ENCODE measurements at regions not wholly inside any gene's neighbourhood (a gene's known extent, or its start where the extent isn't known, plus 50 kb on each side); places are given as distances from the start of the nearest gene placed in this dataset.

GRCh38 chr18:28723506-28723905 is 546.6 kb upstream of the CDH2 start:
- ChIA-PET CTCF (ENCODE audit: partially characterized antibody) (no interaction called here), POLR2A (ENCODE audit: partially characterized antibody) (no interaction called here)
- Histone ChIP-seq H4K20me1 (replicated peaks in 1 of 2; ENCODE audit: control insufficient read depth in 1 of 2, insufficient read depth in 2 of 2, low read length in 2 of 2) (no peaks in the 10 kb centered on the region), H3K79me2 (ENCODE audit: control insufficient read depth in 1 of 2, insufficient read depth in 2 of 2, low read length in 2 of 2) (no peaks in the 10 kb centered on the region), H2BK15ac (ENCODE audit: low read length) (no peak overlapping the region), H3K4me2 (ENCODE audit: insufficient read depth in 1 of 2, low read depth in 2 of 2, low read length in 2 of 2) (no peak overlapping the region), H2BK120ac (replicated peaks; ENCODE audit: low read depth, low read length) (no peak overlapping the region), H3K14ac (ENCODE audit: insufficient read length) (no peak overlapping the region), H3K9ac (replicated peaks in 1 of 4; ENCODE audit: extremely low read depth in 1 of 4, low read depth in 3 of 4, low read length in 3 of 4) (no peak overlapping the region), H3K4me3 (ENCODE audit: extremely low read depth in 1 of 4, insufficient read depth in 2 of 4, low read depth in 3 of 4, low read length in 4 of 4) (no peak overlapping the region), H2BK20ac (ENCODE audit: low read length) (no peak overlapping the region), H2BK12ac (ENCODE audit: low read depth, low read length) (no peak overlapping the region), H3K18ac (ENCODE audit: extremely low read depth, low read length) (no peak overlapping the region), H2AFZ (ENCODE audit: low read length) (no peak overlapping the region), H3K27ac (ENCODE audit: low read depth, low read length) (no peak overlapping the region), H4K91ac (replicated peaks; ENCODE audit: insufficient read length, low read length) (no peak overlapping the region), H2AK5ac (ENCODE audit: low read depth, low read length) (no peak overlapping the region), H3K4me1 (replicated peaks in 1 of 4; ENCODE audit: control insufficient read depth in 3 of 4, insufficient read depth in 4 of 4, low read length in 3 of 4) (no peaks in the 10 kb centered on the region), H3K23me2 (ENCODE audit: low read depth, low read length) (no peaks in the 10 kb centered on the region), H3K4ac (replicated peaks; ENCODE audit: insufficient read length, low read depth, low read length) (no peak overlapping the region), H4K8ac (ENCODE audit: extremely low read depth, insufficient read depth, low read length) (no peak overlapping the region), H3K79me1 (ENCODE audit: low read depth, low read length) (no peaks in the 10 kb centered on the region), H3K56ac (replicated peaks; ENCODE audit: insufficient read length, low read depth, low read length) (no peak overlapping the region), H2BK5ac (ENCODE audit: low read depth, low read length) (no peak overlapping the region), H3K36me3 (ENCODE audit: control insufficient read depth in 2 of 4, insufficient read depth in 4 of 4, low read length in 3 of 4) (no peaks in the 10 kb centered on the region), H3K9me3 (ENCODE audit: insufficient read depth in 2 of 2, low read depth in 1 of 2, low read length in 1 of 2) (no peaks in the 10 kb centered on the region), H3K27me3 (replicated peaks in 1 of 4; ENCODE audit: control insufficient read depth in 3 of 4, extremely low read depth in 1 of 4, insufficient read depth in 3 of 4, low read length in 3 of 4) (no peaks in the 10 kb centered on the region), H3K23ac (ENCODE audit: insufficient read length) (no peak overlapping the region), H4K5ac (ENCODE audit: insufficient read length, low read depth, low read length) (no peak overlapping the region)
- DNase-seq (ENCODE audit: low read depth in 1 of 2, low spot score in 2 of 2) (no peak), FAIRE-seq (no peak)
- WGBS, 2 experiments (ENCODE audit: extremely low coverage in 1 of 2, insufficient coverage in 1 of 2, insufficient read length in 1 of 2, insufficient replicate concordance in 2 of 2, low coverage in 1 of 2, low lambda C conversion rate in 2 of 2, missing lambda C conversion rate in 1 of 2), result 84% methylated on average over 2 of the region's 2 CpGs; no CpG with 5 or more reads in 1 of the 2 experiments
- TF ChIP-seq CHD1 (IDR thresholded peaks at IDR 0.05; ENCODE audit: low read depth, low read length), result no peak
